Mesenteric fat pad (tissue), 1 donor: ENCODE measurements at regions not wholly inside any gene's neighbourhood (a gene's known extent, or its start where the extent isn't known, plus 50 kb on each side); places are given as distances from the start of the nearest gene placed in this dataset.

Source experiments
- DNase-seq: peaks from one replicate; pipeline ENCODE4 v3.0.0-alpha.2; 2020; ENCODE audit warnings: low spot score
- donor health status: DM: yes; HTN: yes; CAD: no.

GRCh38 chr1:29648798-29649188, 412.5 kb downstream of the PTPRU start:
- DNase-seq, result peak; percentile 6

GRCh38 chr1:29648026-29648425, 411.7 kb downstream of the PTPRU start:
- DNase-seq, result peak; percentile 65

- DNase-seq, result no peak
These were observed 411.3 kb downstream of the PTPRU start for GRCh38 chr1:29647581-29647980.

- DNase-seq, result peak; percentile 64
These were observed 409.9 kb downstream of the PTPRU start for GRCh38 chr1:29646161-29646775.

GRCh38 chr1:29645586-29645985, 409.3 kb downstream of the PTPRU start:
- peak; percentile 47 for DNase-seq

GRCh38 chr1:29644812-29645211, 408.5 kb downstream of the PTPRU start:
- no peak for DNase-seq

GRCh38 chr1:29643838-29644440, 407.6 kb downstream of the PTPRU start:
- no peak for DNase-seq

- peak; percentile 45 for DNase-seq
These were observed 407.0 kb downstream of the PTPRU start for GRCh38 chr1:29643281-29643680.

GRCh38 chr1:29642519-29642918, 406.2 kb downstream of the PTPRU start:
- DNase-seq, result peak; percentile 37

- no peak for DNase-seq
These were observed 405.6 kb downstream of the PTPRU start for GRCh38 chr1:29641921-29642320.

- DNase-seq, result no peak
These were observed 404.1 kb downstream of the PTPRU start for GRCh38 chr1:29640428-29640785.

GRCh38 chr1:29639741-29640427, 403.6 kb downstream of the PTPRU start:
- peak; percentile 67 for DNase-seq

GRCh38 chr1:29639156-29639736, 402.9 kb downstream of the PTPRU start:
- DNase-seq, result peak; percentile 5

GRCh38 chr1:29638281-29638680, 402.0 kb downstream of the PTPRU start:
- peak; percentile 37 for DNase-seq

- no peak for DNase-seq
These were observed 400.6 kb downstream of the PTPRU start for GRCh38 chr1:29636936-29637335.

GRCh38 chr1:29635501-29636263, 399.4 kb downstream of the PTPRU start:
- DNase-seq, result peak; percentile 55

- DNase-seq, result peak; percentile 75
These were observed 398.5 kb downstream of the PTPRU start for GRCh38 chr1:29634746-29635335.

GRCh38 chr1:29634324-29634723, 398.0 kb downstream of the PTPRU start:
- DNase-seq, result peak; percentile 53

- peak; percentile 62 for DNase-seq
These were observed 397.4 kb downstream of the PTPRU start for GRCh38 chr1:29633771-29634170.

- DNase-seq, result peak; percentile 47
These were observed 396.7 kb downstream of the PTPRU start for GRCh38 chr1:29632806-29633615.
